Activated CD8-positive, alpha-beta memory T cell treated with anti-CD3 and anti-CD28 coated beads, Interleukin-2, amount 50 U/mL, for 24 hours (primary cell): ENCODE measurements at regions not wholly inside any gene's neighbourhood (a gene's known extent, or its start where the extent isn't known, plus 50 kb on each side); places are given as distances from the start of the nearest gene placed in this dataset.

Experiments used
- DNase-seq: peaks from one replicate; pipeline ENCODE4 v3.0.0-alpha.2; 2020; ENCODE audit errors: extremely low read depth

DNA sequence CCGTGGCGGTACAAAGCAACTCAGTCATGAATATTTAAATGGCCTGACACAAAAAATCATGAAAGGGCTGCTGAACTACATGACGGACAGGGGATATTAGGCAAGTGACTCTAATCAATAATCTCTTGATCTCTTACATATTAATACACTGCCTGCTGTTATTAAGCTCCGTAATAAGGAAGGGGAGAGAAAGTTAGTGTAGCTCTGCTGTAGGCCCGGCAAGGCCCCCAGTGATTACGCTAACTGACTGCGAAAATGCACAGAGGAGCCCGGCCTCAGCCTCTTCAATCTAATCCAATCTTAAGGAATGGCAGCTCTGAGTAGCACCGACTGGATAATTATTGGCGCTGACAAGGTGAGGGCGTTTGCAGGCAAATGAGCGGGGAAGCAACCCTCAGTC is 583.5 kb upstream of the MKI67 start:
- no peak for DNase-seq

DNA sequence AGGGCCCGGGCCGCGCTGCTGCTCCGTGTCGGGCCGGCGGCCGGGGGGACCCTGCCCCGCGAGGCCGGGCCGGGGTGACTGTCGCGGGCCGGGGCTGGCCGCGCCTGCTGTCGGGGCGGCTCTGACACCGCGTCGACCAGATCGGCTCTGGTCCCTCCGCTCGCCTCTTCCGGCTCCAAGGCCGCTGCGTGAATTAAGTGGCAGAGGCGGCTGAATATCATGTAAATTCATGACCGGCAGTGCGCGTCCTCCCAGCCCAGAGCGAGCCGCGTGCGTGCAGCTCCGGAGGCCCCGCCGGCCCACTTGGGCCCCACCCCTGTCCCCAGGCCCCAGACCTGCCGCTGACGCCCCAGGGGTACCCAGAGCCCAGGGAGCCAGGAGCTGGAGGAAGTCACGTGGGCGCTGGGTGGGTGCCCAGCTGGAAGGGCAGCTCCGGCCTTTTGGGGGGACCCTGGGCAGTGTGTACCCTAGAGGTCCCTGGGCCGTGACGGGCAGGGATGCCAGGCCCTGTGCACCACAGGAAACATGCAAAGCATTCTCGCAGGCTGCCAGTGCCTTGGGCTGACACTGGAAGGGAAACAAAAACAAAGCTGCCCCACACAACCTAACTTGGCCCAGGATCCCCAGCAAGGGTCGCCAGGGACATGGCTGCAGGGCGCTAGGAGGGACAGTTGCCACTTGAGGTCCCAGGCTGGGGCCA is 584.0 kb upstream of the MKI67 start:
- no peak for DNase-seq

DNA sequence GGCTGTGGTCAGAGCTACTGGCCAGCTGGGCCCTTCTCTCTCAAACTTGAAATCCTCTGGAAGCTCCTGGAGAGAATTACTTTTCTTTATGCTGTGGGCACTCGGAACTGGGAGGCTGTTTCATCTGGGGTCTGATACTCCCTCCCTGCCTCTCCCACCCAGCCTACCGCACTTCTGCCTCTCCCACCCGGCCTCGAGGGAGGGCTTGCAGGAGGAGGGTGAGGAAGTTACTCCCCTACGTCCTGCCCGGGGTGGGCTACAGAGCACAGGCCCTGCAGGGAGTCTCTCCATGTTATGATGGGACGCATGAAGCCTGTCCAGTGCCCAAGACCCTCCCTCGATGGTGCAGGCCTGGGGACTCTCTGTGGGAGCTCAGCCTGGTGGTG is 584.6 kb upstream of the MKI67 start:
- no peak for DNase-seq

DNA sequence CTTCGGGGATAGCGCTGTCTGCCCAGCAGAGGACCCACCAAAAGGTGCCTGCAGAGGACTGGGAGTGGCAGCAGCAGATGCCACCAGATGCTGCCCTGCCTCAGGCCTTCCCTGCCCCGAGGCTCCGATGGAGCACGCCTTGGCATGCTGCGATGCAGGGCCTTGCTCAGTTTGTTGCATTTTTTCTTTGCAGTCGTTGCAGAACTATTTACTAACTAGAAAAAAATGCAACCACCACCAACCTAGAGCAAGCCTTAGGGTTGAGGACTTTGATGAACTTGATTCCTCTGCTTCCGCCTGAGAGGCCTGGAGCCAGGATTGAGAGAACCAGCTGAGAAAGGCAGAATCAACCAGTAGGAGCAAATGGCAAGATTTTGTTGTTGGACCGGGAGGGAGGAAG is 585.6 kb upstream of the MKI67 start:
- DNase-seq, result no peak

DNA sequence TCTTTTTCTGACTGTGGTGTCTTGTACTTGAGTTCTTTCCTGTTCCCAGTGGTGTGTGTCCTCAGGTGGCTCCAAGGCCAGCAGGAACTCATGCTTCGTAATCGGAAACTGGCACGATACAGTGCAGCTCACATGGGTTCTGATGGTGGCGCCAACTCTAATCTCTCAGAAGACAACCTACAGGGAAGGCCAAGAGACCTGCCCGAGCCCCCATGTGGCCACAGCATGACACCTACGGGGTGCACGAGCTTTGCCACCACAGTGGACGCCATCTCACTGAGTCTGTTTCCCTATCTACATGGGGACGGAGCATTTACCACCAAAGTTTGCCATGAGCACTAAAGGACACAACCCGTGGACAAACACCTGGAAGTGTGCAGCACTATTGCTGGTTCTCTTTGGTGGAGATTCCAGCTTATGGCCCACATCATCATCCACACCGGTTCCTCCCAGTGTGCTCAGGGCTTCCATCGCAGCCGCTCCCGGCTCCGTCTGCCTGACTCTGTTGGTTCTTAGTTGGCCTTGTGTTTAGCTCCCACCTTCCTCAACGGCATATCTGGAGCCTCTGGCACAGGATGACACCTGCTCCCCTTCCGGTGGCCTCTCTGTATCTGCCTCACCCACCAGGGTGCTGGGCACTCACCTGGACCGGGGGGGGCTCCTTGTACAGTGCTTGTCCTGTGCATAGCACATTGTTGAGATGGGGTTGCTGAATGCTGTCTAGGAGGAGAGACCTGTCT is 586.6 kb upstream of the MKI67 start:
- no peak for DNase-seq

DNA sequence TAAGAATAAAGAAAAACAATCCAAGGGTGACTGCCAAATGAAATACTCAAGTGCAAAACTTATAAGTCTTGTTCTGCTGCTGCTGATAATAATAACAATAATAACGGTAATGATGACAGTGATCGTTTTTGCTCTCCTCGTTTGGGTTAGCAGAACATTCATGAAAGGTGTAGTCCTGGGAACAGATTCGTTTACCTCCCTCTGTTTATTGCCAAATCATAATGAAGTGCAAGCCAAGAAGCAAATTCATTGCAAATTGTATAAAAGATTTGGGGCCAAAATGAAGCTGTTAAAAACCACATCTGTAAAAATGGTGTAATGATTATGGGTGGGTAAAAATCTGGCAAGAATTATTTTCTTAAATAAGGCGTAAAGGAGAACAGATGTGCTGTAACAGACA is 587.2 kb upstream of the MKI67 start:
- no peak for DNase-seq

DNA sequence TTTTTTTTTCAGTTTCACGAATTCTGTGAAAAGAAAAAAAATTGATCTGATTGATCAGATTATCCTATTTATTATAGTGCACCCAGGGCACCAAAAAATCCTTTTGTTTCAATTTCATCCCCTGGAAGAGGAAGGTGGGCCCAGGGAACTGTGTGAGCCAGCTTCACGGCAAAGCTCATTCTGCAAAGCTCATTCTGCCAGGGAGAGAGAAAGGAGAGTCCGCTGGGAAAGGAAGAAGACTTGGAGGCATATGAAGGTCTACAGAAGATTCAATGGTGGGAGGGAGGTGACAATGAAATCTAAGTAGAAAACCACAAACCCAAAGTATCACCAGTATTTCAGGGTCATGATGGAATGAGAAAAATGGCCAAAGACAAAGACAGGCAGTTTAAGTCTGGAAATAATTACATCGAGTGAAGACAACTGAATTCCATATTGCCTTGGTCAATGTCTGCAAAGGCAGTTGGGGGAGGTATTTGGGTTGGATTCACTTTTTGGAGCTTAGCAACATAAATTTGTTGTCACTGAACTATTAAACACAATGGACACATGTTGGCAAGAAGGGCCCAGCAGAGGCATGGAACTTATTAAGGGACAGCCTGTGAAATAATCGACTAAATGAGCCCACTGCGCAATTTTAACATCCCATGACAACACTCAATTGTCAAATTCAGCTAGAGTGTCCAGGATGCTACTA is 587.8 kb upstream of the MKI67 start:
- DNase-seq, result no peak

DNA sequence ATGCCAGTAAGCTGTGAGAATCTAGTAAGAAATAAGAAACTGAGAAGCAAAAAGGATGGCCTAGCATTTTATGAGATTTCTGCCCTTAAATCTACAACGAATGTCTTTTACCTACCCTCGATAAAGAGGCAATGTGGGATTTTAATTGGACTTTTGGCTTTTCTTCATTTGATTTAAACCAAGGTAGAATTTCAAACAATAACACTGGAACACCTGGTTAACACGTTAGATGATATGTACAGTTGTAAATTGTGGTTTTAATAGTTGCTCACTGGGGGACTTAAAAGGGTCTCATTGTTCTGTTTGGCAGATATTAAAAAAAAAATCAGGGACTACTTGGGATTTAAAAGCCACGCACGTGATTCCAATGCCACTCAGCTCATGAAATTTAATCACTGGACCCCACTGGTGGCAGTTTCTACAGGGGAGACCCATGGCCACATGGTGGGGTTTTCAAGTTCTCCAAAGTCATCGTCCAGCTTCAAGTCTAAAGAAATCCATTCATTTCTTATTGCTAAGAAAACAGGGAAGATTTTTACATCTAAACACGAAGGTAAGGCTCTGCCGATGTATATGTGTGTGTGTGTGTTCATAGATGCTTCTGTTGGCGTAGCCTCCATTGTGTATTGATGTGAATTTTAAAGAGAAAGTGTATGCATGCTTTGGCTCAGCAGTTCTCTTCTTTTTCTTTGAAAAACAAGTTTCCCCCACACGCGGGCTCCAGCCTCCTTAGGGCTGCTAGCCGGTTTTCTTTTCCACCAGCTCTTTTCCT is 588.6 kb upstream of the MKI67 start:
- no peak for DNase-seq

DNA sequence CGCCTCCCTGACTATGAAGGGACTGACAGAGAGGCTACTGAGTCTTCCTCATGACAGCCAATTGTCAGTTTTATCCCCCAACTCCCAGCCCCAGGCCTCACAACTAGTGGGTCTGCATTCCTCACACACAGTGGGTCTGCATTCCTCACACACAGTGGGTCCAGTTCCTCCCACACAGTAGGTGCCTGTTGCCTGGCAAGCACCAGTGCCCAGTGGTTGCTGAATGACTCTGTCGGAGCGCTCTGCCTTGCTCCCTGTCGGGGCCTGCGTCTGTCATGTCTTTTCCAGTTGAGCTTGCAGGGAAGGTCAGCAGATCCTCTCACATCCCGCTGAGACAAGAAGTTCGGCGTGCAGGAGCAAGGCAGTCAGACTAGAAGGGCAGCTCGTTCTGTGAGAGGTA is 590.0 kb upstream of the MKI67 start:
- DNase-seq, result no peak

DNA sequence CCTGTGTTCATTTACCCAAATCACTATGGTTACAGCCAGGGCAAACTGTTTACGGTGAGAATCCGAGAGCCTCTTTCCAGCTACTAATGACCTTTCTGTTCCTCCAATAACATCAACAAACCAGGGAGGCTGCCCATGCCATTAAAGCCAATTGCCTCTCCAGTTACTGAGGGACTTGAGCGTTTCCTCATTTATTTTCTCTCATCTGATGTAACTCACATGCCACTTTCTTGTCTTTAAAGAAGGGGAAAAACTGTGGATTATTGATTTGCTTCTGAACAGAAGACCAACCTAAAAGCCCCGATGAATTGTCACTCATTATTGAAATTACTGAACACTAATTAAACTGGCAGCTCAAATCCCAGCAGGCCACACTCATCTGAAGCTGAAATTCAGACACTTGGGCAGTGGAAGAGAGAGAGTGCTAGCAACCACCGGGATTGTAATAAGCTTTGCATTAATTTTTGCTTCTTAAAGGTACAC is 595.8 kb upstream of the MKI67 start:
- DNase-seq, result no peak

DNA sequence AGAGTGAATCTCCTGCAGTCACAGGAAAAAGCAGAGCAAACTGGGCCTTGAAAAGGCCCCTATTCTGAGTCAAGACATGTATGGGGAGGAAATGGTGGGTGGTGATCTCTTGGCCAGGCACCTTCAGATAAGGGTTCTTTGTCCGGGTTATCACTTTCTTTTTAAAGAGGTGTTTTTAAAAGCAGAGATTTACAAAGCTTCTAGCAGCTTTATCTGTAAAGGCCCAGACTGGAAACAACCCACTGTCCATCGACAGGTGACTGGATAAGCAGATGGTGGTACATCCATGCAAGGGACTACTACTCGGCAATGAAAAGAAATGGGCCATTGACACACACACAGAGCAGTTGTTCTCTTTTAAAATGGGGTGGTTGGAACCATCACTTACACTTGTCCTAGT is 596.7 kb upstream of the MKI67 start:
- no peak for DNase-seq

DNA sequence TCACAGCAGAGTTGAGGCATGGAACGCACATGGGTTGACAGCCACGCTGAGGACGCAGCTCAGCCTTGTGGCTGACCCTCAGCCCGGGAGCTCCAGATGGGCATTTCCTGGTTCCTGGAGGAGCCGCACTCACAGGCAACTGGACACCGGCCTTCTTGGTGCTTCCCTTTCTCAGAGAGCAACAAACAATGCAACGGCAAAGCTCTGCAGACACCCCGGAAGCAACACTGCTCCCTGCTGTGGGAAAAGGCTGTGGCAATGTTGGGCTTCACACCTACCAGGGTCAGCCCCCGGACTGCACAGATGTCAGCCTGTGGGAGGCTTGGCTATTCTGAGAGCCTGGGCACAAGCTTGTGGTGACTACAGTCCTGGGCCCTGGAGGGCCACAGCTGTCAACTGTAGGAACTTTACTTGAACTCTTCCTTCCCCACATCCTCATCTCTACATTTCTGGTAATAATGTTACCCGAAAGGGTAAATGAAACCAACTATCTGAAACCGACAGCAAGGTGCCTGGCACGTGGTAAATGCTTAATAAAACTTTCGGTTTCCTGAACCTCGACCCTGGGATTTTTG is 597.5 kb upstream of the MKI67 start:
- no peak for DNase-seq

DNA sequence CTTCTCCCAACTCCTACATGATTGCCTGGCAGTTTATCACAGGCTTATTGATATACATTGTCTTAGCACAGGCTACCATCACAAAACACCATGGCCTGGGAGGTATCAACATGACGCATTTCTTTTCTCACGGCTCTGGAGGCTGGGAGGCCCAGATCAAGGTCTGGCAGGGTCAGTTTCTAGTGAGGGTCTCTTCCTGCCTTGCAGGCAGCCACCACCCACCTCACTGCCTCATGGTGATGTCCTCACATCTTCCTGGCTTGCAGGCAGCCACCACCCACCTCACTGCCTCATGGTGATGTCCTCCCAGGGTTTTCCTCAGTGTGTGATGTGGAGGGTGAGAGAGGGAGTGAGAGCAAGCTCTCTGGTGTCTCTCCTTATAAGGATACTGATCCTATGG is 599.3 kb upstream of the MKI67 start:
- no peak for DNase-seq

DNA sequence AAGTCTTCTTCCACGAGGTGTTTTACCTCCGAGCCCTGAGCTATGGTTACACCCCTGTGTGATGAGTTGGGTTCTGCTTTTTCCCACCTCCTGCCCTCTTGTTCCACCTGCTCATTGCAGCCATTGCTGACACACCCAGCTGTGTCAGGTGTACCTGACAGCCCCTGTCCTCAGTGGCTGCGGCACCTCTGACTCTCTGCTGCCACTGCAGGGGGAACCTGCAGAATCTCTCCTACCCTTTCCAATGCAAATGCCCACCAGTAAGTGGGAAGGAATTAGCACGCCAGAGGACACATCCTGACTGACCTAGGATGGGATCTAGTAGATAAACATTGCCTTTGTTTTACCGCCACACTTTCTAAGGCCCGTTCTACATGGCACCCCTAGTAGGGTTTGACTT is 600.9 kb upstream of the MKI67 start:
- DNase-seq, result no peak

DNA sequence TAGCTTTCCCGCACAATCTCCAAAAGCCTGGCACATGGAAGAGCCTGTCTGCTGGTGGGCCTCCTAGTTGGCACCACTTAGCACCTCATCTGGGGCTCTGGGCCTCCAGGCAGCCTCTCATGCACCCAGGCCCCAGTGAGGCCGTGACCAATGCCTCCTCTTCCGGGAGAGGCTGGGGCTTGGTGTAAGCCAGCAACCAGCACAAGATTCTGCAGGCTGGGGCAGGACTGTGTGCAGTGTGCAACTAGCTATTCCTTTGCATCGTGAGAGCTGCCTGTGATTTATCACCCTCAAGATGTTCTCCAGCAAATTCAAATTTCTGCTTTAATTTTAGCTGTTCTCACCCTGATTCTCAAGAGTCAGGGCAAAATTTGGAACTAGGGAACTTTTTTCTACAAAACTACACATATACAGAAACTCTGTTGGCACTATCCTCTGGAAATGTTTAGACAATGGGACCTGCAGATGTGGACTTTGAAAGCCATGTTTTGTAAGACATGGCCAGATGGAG is 603.7 kb upstream of the MKI67 start:
- DNase-seq, result no peak

DNA sequence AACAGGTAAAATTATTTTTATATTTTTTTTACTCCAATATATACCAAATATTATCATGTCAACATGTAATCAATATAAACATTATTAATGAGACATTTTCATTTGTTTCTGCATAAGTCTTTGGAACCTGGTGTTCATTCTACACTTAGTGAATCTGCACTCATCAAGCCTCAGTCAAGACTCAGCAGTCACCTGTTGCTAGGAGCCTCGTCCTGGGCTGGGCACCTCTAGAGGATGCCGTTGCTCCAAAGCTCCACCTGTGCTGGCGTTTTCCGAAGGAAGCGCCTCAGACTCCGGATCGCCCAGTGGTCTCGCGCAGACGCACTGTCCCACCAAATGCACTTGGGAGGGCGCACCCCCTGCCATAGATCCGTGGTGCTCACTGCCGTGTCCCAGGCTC is 604.7 kb upstream of the MKI67 start:
- no peak for DNase-seq

DNA sequence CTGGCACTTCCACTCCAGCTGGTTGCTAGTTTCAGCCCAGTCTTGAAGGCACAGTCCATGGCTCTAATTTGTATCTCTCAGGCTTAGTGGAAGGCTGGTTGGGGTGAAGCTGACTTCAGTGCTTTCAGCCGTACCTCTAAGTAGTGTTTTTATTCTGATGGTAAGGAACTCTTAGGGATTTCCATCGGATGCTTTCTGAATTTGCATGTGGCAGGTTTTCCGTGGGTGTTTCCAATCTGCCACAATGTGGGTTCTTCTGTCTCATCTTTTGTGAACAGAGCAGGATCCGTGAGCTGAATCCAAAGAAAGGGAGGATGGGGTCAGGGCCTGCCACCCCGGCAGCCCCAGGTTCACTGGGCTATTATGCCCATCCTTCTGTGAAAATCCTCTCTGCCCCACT is 607.9 kb upstream of the MKI67 start:
- no peak for DNase-seq

DNA sequence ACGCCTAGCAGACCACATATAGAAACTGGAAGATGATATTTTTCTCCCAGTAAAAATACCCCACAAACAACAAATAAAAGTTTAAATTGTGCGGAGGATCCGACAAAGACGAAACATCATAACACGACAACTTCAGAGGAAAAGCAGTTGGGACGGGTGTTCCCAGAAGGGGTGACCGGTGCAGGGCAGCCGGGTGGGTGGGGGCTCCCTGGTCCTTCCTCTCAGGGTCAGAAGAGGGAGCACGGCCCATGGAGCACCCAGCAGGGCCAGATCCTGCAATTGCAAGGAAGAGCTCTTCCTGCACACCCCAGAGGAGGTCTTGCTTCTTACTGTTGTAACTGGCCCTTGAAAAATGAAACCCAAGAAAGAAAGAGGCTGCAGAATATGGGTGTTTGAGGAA is 608.5 kb upstream of the MKI67 start:
- DNase-seq, result no peak

DNA sequence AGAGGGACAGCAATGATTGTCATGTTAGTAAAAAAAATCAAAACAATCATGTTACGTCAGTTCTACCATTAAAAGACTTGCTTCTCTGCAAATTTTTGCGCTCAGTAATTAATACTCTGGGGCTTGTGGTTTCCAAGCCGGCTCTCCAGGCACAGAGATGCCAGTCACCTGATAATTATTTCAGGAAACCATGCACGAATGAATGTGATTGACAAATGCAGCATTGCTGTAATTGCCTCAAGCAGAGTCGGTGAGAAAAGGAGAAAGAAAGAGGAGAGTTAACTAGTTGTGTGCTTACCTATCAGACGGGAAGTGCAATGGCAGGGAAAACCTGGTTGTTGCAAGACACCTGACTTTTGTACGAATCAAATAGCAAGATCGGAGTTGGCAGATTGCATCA is 609.8 kb upstream of the MKI67 start:
- DNase-seq, result no peak

DNA sequence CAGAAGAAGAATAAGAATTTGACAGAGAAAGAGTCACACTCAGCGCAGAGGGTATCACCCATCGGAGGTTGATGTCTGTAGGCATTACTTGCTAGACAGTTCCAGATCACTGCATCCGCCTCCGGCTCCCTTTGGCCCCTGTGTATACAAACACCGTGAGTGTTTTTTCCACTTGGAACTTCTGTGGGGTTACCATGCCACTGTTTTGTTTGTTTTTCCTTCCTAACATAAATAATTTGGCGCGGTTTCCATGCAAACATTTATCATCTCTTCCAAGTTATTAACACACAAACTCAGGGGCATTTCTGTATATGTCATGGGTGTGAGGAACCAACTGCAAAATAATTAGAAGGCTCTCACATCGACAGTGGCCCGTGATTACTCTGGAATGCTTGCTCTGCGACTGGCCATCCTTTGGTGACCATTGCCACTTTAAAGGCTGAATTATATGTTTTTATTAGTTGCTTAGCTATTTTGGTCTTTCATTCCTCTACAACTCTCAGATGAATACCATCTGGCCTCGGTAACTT is 612.2 kb upstream of the MKI67 start:
- DNase-seq, result no peak

DNA sequence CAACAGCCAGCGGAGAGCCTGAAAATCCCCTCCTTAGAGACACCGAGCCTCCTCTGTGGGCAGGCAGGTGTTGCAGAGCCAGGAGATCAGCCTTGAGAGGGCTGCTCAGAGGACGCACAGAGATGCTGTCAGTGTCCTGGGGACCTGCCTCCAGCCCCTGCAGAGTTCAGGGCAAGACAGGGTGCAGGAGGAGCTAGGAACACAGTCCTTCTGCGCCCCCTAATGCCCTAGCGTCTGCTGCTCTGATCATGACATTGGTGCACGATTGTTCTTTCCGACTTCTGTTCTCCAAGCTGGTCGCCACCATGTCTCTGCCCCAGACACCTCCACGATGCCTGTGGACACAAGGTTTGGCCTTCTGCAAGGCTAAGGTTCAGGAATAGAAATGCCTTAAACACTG is 613.7 kb upstream of the MKI67 start:
- DNase-seq, result no peak
